WTC11 (cell line): ENCODE measurements at regions not wholly inside any gene's neighbourhood (a gene's known extent, or its start where the extent isn't known, plus 50 kb on each side); places are given as distances from the start of the nearest gene placed in this dataset.

ENCODE experiments used
- AFF4 ChIP-seq: sonication (generic); formaldehyde crosslinking; IDR thresholded peaks from 2 replicates; pipeline ENCODE4 v1.8.1; 2023; ENCODE audit warnings: mild to moderate bottlenecking, missing genetic modification reagents, borderline replicate concordance
- ATF1 ChIP-seq: sonication (generic); formaldehyde crosslinking; IDR thresholded peaks from 2 replicates; pipeline ENCODE4 v1.8.1; 2023; ENCODE audit warnings: mild to moderate bottlenecking, moderate library complexity, missing genetic modification reagents
- ATF3 ChIP-seq: sonication (generic); formaldehyde crosslinking; conservative IDR thresholded peaks from 2 replicates; pipeline ENCODE4 v1.8.1; 2022; ENCODE audit warnings: mild to moderate bottlenecking, missing genetic modification reagents
- CREB1 ChIP-seq: sonication (generic); formaldehyde crosslinking; IDR thresholded peaks from 2 replicates; pipeline ENCODE4 v1.8.0; 2023; ENCODE audit warnings: mild to moderate bottlenecking, missing genetic modification reagents
- CTCF ChIP-seq: fragments of 200-600 bp; IDR thresholded peaks from 2 replicates; pipeline ENCODE4 v1.8.0; 2022; ENCODE audit warnings: antibody characterized with exemption
- FOXP4 ChIP-seq: sonication (generic); formaldehyde crosslinking; IDR thresholded peaks from 2 replicates; pipeline ENCODE4 v1.8.0; 2022; ENCODE audit warnings: mild to moderate bottlenecking, missing genetic modification reagents
- MAX ChIP-seq: sonication (generic); formaldehyde crosslinking; IDR thresholded peaks from 2 replicates; pipeline ENCODE4 v1.8.0; 2022; ENCODE audit warnings: mild to moderate bottlenecking, missing genetic modification reagents
- MLX ChIP-seq: sonication (generic); formaldehyde crosslinking; IDR thresholded peaks from 2 replicates; pipeline ENCODE4 v1.8.1; 2023; ENCODE audit warnings: mild to moderate bottlenecking, missing genetic modification reagents, moderate library complexity
- USF1 ChIP-seq: sonication (generic); formaldehyde crosslinking; IDR thresholded peaks from 2 replicates; pipeline ENCODE4 v1.8.0; 2022; ENCODE audit warnings: mild to moderate bottlenecking, missing genetic modification reagents
- USF2 ChIP-seq: sonication (generic); formaldehyde crosslinking; IDR thresholded peaks from 2 replicates; pipeline ENCODE4 v1.8.1; 2023; ENCODE audit warnings: mild to moderate bottlenecking, missing genetic modification reagents, moderate library complexity
- ZNF121 ChIP-seq: sonication (generic); formaldehyde crosslinking; IDR thresholded peaks from 2 replicates; pipeline ENCODE4 v1.8.0; 2023; ENCODE audit warnings: missing genetic modification reagents
- ZNF138 ChIP-seq: sonication (generic); formaldehyde crosslinking; conservative IDR thresholded peaks from 2 replicates; pipeline ENCODE4 v1.8.1; 2022; ENCODE audit warnings: mild to moderate bottlenecking, moderate library complexity, missing genetic modification reagents
- ZNF281 ChIP-seq: sonication (generic); formaldehyde crosslinking; IDR thresholded peaks from 2 replicates; pipeline ENCODE4 v1.8.0; 2023; ENCODE audit warnings: mild to moderate bottlenecking, missing genetic modification reagents

- TF ChIP-seq CREB1 (CRISPR knock-in tag): no peak
- TF ChIP-seq USF2 (CRISPR knock-in tag): no peak
- TF ChIP-seq MLX (CRISPR knock-in tag): no peak
- no peak for TF ChIP-seq FOXP4 (CRISPR knock-in tag)
- TF ChIP-seq ZNF121 (CRISPR knock-in tag): no peak
- no peak for TF ChIP-seq CTCF
- TF ChIP-seq ATF3 (CRISPR knock-in tag): no peak
- no peak for TF ChIP-seq MAX
- no peak for TF ChIP-seq ZNF138 (CRISPR knock-in tag)
- TF ChIP-seq USF1 (CRISPR knock-in tag): no peak
- TF ChIP-seq ATF1 (CRISPR knock-in tag): no peak
- no peak for TF ChIP-seq AFF4 (CRISPR knock-in tag)
- TF ChIP-seq ZNF281 (CRISPR knock-in tag): no peak
Measured at GRCh38 chr10:31606841-31607240, 287.8 kb downstream of the ZEB1 start.
